Astrocyte (in vitro differentiated cells and primary cell): ENCODE measurements at regions not wholly inside any gene's neighbourhood (a gene's known extent, or its start where the extent isn't known, plus 50 kb on each side); places are given as distances from the start of the nearest gene placed in this dataset.
"Not testable (repeated sequence)": the region's sequence is repeated elsewhere in the genome, so short reads cannot be mapped to it uniquely, and the experiment has no call there.

Source experiments
- DNase-seq: peaks from one replicate; pipeline ENCODE4 v3.0.0-alpha.2; 2010; ENCODE audit warnings: low read depth
- FAIRE-seq: peaks from 2 replicates; lab custom pipeline; 2011; peaks lifted over from hg19 to GRCh38; lab: Jason Lieb, UNC
- H2AFZ ChIP-seq: 2 replicates; pipeline ENCODE4 v1.6.0; 2012; ENCODE audit warnings: low read depth, low read length, inconsistent platforms
- H3K27ac ChIP-seq: 2 replicates; pipeline ENCODE4 v1.5.1; 2011; ENCODE audit warnings: low read depth, low read length, inconsistent platforms
- H3K27me3 ChIP-seq: 2 replicates; pipeline ENCODE4 v1.6.0; 2011; ENCODE audit warnings: low read length, inconsistent platforms; ENCODE audit not compliant: insufficient read depth
- H3K36me3 ChIP-seq: 2 replicates; pipeline ENCODE4 v1.5.1; 2011; ENCODE audit warnings: low read length, inconsistent platforms; ENCODE audit not compliant: insufficient read depth
- H3K4me1 ChIP-seq: 2 replicates; pipeline ENCODE4 v1.5.1; 2011; ENCODE audit warnings: low read length, inconsistent platforms; ENCODE audit not compliant: insufficient read depth
- H3K4me2 ChIP-seq: 2 replicates; pipeline ENCODE4 v1.6.0; 2012; ENCODE audit warnings: low read length, inconsistent platforms
- H3K4me3 ChIP-seq: 2 replicates; pipeline ENCODE4 v1.5.1; 2011; ENCODE audit warnings: low read depth, mild to moderate bottlenecking, low read length, inconsistent platforms; ENCODE audit not compliant: insufficient read depth
- H3K79me2 ChIP-seq: 2 replicates; pipeline ENCODE4 v1.6.0; 2012; ENCODE audit warnings: mild to moderate bottlenecking, low read length, inconsistent platforms; ENCODE audit not compliant: insufficient read depth
- H3K9ac ChIP-seq: 2 replicates; pipeline ENCODE4 v1.6.0; 2012; ENCODE audit warnings: mild to moderate bottlenecking, low read length, inconsistent platforms
- H3K9me3 ChIP-seq: 2 replicates; pipeline ENCODE4 v1.5.1; 2012; ENCODE audit warnings: low read depth, mild to moderate bottlenecking, low read length, inconsistent platforms; ENCODE audit not compliant: insufficient read depth
- H4K20me1 ChIP-seq: 2 replicates; pipeline ENCODE4 v1.6.0; 2012; ENCODE audit warnings: low read length, inconsistent platforms; ENCODE audit not compliant: insufficient read depth
- H3K27ac Mint-ChIP-seq: one replicate; pipeline ENCODE4 v1.8.0; 2021; ENCODE audit warnings: mild to moderate bottlenecking, mixed read lengths; ENCODE audit not compliant: unreplicated experiment
- H3K27me3 Mint-ChIP-seq: one replicate; pipeline ENCODE4 v1.8.0; 2021; ENCODE audit warnings: low read depth, mixed read lengths; ENCODE audit not compliant: unreplicated experiment
- H3K36me3 Mint-ChIP-seq: one replicate; pipeline ENCODE4 v1.8.0; 2021; ENCODE audit warnings: low read depth, mixed read lengths; ENCODE audit not compliant: unreplicated experiment
- H3K4me1 Mint-ChIP-seq: one replicate; pipeline ENCODE4 v1.8.0; 2021; ENCODE audit warnings: low read depth, mixed read lengths; ENCODE audit not compliant: unreplicated experiment
- H3K4me3 Mint-ChIP-seq: one replicate; pipeline ENCODE4 v1.8.0; 2021; ENCODE audit warnings: mild to moderate bottlenecking, moderate library complexity, mixed read lengths; ENCODE audit not compliant: unreplicated experiment
- H3K9me3 Mint-ChIP-seq: one replicate; pipeline ENCODE4 v1.8.0; 2021; ENCODE audit warnings: mild to moderate bottlenecking, mixed read lengths; ENCODE audit not compliant: unreplicated experiment

DNA sequence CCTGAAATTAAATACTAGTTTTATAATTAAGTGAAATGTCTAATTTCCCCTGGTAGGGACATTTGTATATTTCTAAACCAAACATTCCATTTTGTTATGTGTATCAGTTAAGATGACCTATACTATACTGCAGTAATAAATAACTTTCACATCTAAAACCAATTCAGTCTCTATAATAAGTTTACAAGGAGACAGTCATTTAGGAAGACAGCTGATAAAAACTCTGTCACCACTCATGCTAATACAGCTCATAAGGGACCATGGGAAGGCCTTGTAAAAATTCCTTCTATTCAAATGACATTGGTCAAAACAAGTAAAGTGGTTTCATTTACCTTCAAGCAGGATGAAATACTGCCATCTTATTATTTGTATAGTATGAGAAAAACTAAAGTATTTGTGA is 128.4 kb upstream of the C1QTNF3 start:
- H3K36me3 Mint-ChIP-seq, H3K4me2 ChIP-seq, H3K4me3 ChIP-seq, H3K9ac ChIP-seq, H3K27me3 Mint-ChIP-seq, DNase-seq, H3K4me1 ChIP-seq, H3K9me3 ChIP-seq, H3K9me3 Mint-ChIP-seq, H3K4me3 Mint-ChIP-seq, H3K27ac ChIP-seq, FAIRE-seq, H3K36me3 ChIP-seq, H3K27me3 ChIP-seq, H2AFZ ChIP-seq, H3K4me1 Mint-ChIP-seq, H3K27ac Mint-ChIP-seq, H3K79me2 ChIP-seq, H4K20me1 ChIP-seq: not testable (repeated sequence)

DNA sequence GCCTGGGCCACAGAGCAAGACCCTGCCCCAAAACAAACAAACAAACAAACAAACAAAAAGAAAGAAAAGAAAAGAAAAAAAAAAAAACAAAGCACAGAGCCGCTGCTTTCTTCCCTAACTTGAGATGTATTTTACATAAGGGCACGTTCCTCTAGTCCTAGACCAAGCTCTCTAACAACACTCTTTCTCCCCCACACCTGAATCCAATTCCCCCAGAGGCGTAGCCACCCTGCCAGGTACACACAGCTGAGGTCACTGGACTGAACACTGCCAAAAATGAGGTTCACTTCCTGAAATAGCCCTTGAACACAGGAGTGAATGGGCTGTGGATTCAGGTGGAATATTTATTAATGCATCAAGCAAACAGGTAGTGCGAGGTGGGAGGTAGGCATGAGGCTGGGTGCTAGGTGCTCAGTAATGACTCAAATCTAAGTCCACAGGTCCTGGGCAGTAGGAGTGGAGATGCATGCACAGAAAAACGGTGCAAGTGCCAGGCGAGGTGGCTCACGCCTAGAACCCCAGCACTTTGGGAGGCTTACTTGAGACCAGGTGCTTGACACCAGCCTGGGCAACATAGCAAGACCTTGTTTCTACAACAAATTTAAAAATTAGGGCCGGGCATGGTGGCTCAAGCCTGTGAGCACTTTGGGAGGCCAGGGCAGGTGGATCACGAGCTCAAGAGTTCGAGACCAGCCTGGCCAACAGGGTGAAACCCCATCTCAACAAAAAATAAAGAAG is 136.6 kb upstream of the C1QTNF3 start:
- H3K4me3 Mint-ChIP-seq, H3K27ac Mint-ChIP-seq, H3K27me3 Mint-ChIP-seq, H3K4me2 ChIP-seq, FAIRE-seq, H3K9me3 ChIP-seq, H3K9me3 Mint-ChIP-seq, DNase-seq, H2AFZ ChIP-seq, H3K79me2 ChIP-seq, H4K20me1 ChIP-seq, H3K4me1 Mint-ChIP-seq, H3K9ac ChIP-seq, H3K27me3 ChIP-seq, H3K4me3 ChIP-seq, H3K27ac ChIP-seq, H3K36me3 ChIP-seq, H3K4me1 ChIP-seq, H3K36me3 Mint-ChIP-seq: not testable (repeated sequence)

DNA sequence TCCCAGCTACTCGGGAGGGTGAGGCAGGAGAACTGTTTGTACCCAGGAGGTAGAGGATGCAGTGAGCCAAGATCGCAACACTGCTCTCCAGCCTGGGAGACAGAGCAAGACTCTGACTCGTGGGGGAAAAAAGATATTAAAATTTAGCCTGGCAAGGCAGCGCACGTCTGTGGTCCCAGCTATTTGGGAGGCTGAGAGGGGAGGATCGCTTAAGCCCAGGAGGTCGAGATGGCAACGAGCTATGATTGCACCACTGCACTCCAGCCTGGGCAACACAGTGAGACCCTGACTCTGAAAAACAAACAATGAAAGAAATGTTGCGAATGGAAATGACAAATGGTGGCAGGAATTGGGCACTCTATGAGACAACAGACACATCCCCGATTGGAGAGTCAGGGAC is 137.2 kb upstream of the C1QTNF3 start:
- not testable (repeated sequence) for H3K27me3 Mint-ChIP-seq, H3K36me3 ChIP-seq, H3K36me3 Mint-ChIP-seq, H3K27ac Mint-ChIP-seq, H3K27ac ChIP-seq, H3K4me2 ChIP-seq, H3K4me3 Mint-ChIP-seq, H4K20me1 ChIP-seq, H3K4me1 ChIP-seq, H3K9ac ChIP-seq, H2AFZ ChIP-seq, DNase-seq, H3K9me3 Mint-ChIP-seq, H3K4me1 Mint-ChIP-seq, H3K79me2 ChIP-seq, H3K27me3 ChIP-seq, H3K9me3 ChIP-seq, H3K4me3 ChIP-seq, FAIRE-seq

DNA sequence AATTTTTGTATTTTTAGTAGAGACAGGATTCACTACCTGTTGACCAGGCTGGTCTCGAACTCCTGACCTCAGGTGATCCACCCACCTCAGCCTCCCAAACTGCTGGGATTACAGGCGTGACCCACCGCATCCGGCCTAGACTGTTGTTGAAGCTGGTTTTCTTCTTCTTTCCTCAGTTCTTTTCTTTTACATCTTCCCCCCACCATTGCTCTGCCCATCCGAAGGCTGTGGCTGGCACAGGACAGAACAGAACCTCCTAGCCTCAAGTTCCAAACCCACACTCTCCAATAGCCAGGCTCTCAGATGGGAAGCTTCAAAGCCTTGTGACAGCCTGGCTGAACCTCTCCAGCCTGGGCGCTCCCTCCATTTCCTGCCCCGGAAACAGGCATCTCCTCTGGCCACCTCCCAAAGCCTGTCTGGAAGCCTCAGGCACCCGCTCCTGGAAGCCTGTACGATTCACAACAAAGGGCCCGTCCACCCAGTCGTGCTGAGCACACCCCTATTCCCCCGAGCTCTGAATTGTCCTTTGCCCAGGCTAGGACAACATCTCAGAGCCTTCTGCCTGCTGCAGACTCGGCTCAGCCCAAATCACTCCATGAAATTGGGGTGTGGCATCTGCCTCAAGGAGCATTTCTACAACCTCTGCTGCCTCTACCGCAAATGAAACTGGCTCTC is 138.1 kb upstream of the C1QTNF3 start:
- FAIRE-seq, H3K4me1 Mint-ChIP-seq, H2AFZ ChIP-seq, H3K4me2 ChIP-seq, H3K4me1 ChIP-seq, H3K9ac ChIP-seq, H3K36me3 ChIP-seq, H3K27me3 ChIP-seq, H3K4me3 Mint-ChIP-seq, DNase-seq, H3K4me3 ChIP-seq, H3K27ac ChIP-seq, H3K9me3 ChIP-seq, H3K36me3 Mint-ChIP-seq, H3K9me3 Mint-ChIP-seq, H4K20me1 ChIP-seq, H3K27me3 Mint-ChIP-seq, H3K79me2 ChIP-seq, H3K27ac Mint-ChIP-seq: not testable (repeated sequence)

DNA sequence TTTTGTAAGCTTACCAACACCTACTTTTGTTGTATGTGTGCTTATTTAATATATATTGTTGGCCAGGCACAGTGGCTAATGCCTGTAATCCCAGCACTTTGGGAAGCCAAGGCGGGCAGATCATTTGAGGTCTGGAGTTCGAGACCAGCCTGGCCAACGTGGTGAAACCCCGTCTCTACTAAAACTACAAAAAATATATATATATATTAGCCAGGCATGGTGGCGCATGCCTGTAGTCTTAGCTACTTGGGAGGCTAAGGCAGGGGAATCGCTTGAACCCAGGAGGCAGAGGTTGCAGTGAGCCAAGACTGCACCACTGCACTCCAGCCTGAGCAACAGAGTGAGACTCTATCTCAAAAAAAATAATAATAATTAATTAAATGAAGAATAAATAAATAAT is 142.0 kb upstream of the C1QTNF3 start:
- H2AFZ ChIP-seq, H3K4me2 ChIP-seq, H3K4me3 ChIP-seq, H3K27me3 ChIP-seq, H3K9me3 Mint-ChIP-seq, H3K9me3 ChIP-seq, H3K9ac ChIP-seq, H3K27me3 Mint-ChIP-seq, H3K4me1 ChIP-seq, DNase-seq, H3K4me1 Mint-ChIP-seq, H3K27ac Mint-ChIP-seq, H3K79me2 ChIP-seq, H3K4me3 Mint-ChIP-seq, H3K36me3 ChIP-seq, H3K27ac ChIP-seq, FAIRE-seq, H4K20me1 ChIP-seq: not testable (repeated sequence)
- H3K36me3 Mint-ChIP-seq, result peaks cover 15% of the 10 kb centered on the region

DNA sequence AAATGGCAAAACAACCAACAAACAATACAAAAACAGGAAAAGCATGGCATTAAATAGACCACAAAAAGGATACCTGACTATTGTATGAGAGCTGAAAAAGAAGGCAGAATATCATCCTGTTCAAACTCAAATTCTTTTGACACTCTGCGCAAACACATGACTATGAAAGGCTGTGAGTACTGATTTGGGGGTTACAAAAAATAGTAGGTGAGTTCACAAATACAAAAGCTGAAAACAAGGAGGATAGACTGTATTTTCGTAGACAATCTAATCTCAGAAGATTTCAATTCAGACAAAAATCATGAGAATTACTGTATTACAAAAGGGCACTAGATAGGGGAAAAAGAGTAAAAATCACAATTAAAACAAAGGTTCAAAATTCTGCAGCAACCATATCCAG is 142.6 kb upstream of the C1QTNF3 start:
- not testable (repeated sequence) for H3K27me3 Mint-ChIP-seq, DNase-seq, H3K27me3 ChIP-seq, H3K27ac ChIP-seq, H3K27ac Mint-ChIP-seq, H3K4me1 Mint-ChIP-seq, H3K4me3 ChIP-seq, H3K9me3 ChIP-seq, H2AFZ ChIP-seq, H3K4me3 Mint-ChIP-seq, H3K79me2 ChIP-seq, H3K4me1 ChIP-seq, H3K36me3 ChIP-seq, H4K20me1 ChIP-seq, H3K4me2 ChIP-seq, FAIRE-seq, H3K9me3 Mint-ChIP-seq, H3K9ac ChIP-seq
- H3K36me3 Mint-ChIP-seq, result peaks cover 14% of the 10 kb centered on the region
